Endothelial cell (in vitro differentiated cells): ENCODE measurements at regions not wholly inside any gene's neighbourhood (a gene's known extent, or its start where the extent isn't known, plus 50 kb on each side); places are given as distances from the start of the nearest gene placed in this dataset.

ENCODE experiments used
- DNase-seq: peaks from one replicate; pipeline ENCODE4 v3.0.0; 2021; ENCODE audit warnings: low spot score
- H3K27ac Mint-ChIP-seq: one replicate; pipeline ENCODE4 v1.8.0; 2021; ENCODE audit warnings: mixed read lengths, inconsistent platforms; ENCODE audit not compliant: unreplicated experiment
- H3K27me3 Mint-ChIP-seq: one replicate; pipeline ENCODE4 v1.8.0; 2021; ENCODE audit warnings: mild to moderate bottlenecking, moderate library complexity, mixed read lengths, inconsistent platforms; ENCODE audit not compliant: unreplicated experiment
- H3K36me3 Mint-ChIP-seq: one replicate; pipeline ENCODE4 v1.8.0; 2021; ENCODE audit warnings: mild to moderate bottlenecking, low read depth, mixed read lengths, inconsistent platforms; ENCODE audit not compliant: unreplicated experiment
- H3K4me1 Mint-ChIP-seq: one replicate; pipeline ENCODE4 v1.8.0; 2021; ENCODE audit warnings: mild to moderate bottlenecking, mixed read lengths, inconsistent platforms; ENCODE audit not compliant: unreplicated experiment
- H3K4me3 Mint-ChIP-seq: one replicate; pipeline ENCODE4 v1.8.0; 2021; ENCODE audit warnings: mild to moderate bottlenecking, mixed read lengths, inconsistent platforms; ENCODE audit not compliant: unreplicated experiment
- H3K9me3 Mint-ChIP-seq: one replicate; pipeline ENCODE4 v1.8.0; 2021; ENCODE audit warnings: mixed read lengths, inconsistent platforms; ENCODE audit not compliant: unreplicated experiment
- CTCF ChIP-seq: fragments of 200-600 bp; sonication (generic); IDR thresholded peaks from one replicate; pipeline ENCODE4 v1.5.0; 2021; ENCODE audit warnings: antibody characterized with exemption; ENCODE audit not compliant: unreplicated experiment

DNA sequence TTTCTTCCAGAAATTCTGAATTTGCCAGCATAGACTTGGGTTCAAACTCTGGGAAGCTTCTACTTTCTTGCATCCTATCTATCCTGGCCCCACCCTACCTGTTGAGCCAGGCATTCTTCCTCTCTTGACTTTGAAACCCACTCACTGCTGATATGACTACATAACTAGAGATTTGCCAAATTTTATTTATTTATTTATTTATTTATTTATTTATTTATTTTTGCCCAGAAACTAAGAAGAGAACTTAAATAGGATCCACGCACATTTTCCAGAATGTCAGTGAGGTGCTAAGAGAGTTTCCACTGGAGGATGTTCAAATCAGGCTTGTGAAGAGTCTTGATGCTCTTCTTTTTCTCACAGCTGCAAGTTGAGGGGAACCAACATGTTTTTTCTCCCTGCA is 487.8 kb upstream of the PODXL start:
- no peak overlapping the region for H3K4me3 Mint-ChIP-seq
- no peaks in the 10 kb centered on the region for H3K4me1 Mint-ChIP-seq
- no peak overlapping the region for H3K27ac Mint-ChIP-seq
- no peak for DNase-seq
- H3K27me3 Mint-ChIP-seq = no peaks in the 10 kb centered on the region
- TF ChIP-seq CTCF = no peak
- H3K9me3 Mint-ChIP-seq = no peaks in the 10 kb centered on the region
- no peaks in the 10 kb centered on the region for H3K36me3 Mint-ChIP-seq

- Mint-ChIP-seq H3K9me3 (no peaks in the 10 kb centered on the region), H3K27ac (no peak overlapping the region), H3K4me3 (no peak overlapping the region), H3K4me1 (no peaks in the 10 kb centered on the region), H3K36me3 (no peaks in the 10 kb centered on the region), H3K27me3 (no peaks in the 10 kb centered on the region)
- DNase-seq = no peak
- no peak for TF ChIP-seq CTCF
Measured at GRCh38 chr7:132041108-132041507, 484.7 kb upstream of the PODXL start.

GRCh38 chr7:132035517-132036362 is 479.3 kb upstream of the PODXL start:
- H3K4me1 Mint-ChIP-seq = no peaks in the 10 kb centered on the region
- H3K4me3 Mint-ChIP-seq = no peak overlapping the region
- no peak for TF ChIP-seq CTCF
- DNase-seq = no peak
- no peaks in the 10 kb centered on the region for H3K36me3 Mint-ChIP-seq
- no peak overlapping the region for H3K27ac Mint-ChIP-seq
- no peaks in the 10 kb centered on the region for H3K27me3 Mint-ChIP-seq
- no peaks in the 10 kb centered on the region for H3K9me3 Mint-ChIP-seq

DNA sequence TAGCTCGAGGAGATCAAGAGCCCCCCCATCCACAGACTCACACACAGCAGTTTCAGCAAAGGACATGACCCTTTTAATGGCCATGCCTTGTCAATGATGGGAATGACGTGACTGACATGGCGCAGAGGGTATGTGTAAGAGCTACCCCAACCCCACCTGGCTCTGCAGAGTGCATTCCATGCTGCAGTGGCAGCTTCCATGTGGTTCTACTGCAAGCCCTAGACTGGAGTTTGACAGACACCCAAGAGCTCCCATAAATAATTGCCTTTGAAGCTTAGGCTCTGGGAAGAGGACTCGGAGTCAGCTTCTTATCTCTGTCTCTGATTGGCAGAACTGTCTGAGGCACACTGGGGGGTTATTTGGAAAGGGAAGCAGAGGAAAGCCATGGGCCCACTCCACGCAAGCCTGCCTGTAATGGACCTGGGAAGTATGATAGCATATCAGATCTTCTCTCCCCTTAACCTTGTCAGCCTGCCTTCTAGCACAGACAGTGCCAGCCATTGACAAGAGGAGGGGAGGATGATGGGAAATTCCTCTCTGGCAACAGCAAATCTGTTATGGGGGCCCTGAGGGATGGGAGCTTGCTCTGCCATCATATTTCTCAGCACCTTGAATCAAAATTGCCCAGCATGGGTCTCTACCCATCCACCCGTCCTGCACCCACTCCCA is 478.5 kb upstream of the PODXL start:
- Mint-ChIP-seq H3K9me3 (no peaks in the 10 kb centered on the region), H3K4me3 (no peak overlapping the region), H3K27me3 (no peaks in the 10 kb centered on the region), H3K27ac (no peak overlapping the region), H3K4me1 (no peaks in the 10 kb centered on the region), H3K36me3 (no peaks in the 10 kb centered on the region)
- DNase-seq = no peak
- no peak for TF ChIP-seq CTCF

DNA sequence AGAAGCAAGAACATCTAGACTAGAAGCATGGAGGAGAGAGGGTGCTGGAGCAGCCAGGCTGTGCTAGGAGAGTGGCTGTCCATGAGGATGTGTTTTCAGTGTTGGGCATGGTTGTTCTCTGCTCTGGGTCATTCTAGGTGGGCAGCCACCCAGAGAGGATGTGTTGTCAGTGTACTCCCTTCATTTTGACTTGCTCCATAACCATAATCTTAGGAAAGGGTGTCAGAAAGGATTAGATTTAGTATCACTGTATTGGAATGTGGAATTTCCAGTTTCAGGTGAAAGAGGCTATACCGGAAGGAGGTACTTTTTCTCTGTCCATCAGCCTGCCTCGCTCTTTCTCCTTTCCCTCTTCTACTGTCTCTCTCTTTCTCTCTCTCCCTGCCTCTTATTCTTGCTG is 474.5 kb upstream of the PODXL start:
- no peak for DNase-seq
- Mint-ChIP-seq H3K9me3 (no peaks in the 10 kb centered on the region), H3K4me1 (no peaks in the 10 kb centered on the region), H3K4me3 (no peak overlapping the region), H3K27ac (no peak overlapping the region), H3K36me3 (no peaks in the 10 kb centered on the region), H3K27me3 (no peaks in the 10 kb centered on the region)
- no peak for TF ChIP-seq CTCF
